ENCODE measurements at regions not wholly inside any gene's neighbourhood (a gene's known extent, or its start where the extent isn't known, plus 50 kb on each side); places are given as distances from the start of the nearest gene placed in this dataset.
"Not testable (repeated sequence)": the region's sequence is repeated elsewhere in the genome, so short reads cannot be mapped to it uniquely, and the experiment has no call there.

GRCh38 chr15:69554279-69554961 is 101.8 kb downstream of the RPLP1 start:
- DNase-seq: no peak

- DNase-seq: no peak
Measured at GRCh38 chr15:69555080-69555479, 102.5 kb downstream of the RPLP1 start.

- DNase-seq: no peak
Measured at GRCh38 chr15:69556344-69556743, 103.7 kb downstream of the RPLP1 start.

- peak; percentile 77 for DNase-seq
Measured at GRCh38 chr15:69557020-69557706, 104.5 kb downstream of the RPLP1 start.

- DNase-seq: peak; percentile 40
Measured at GRCh38 chr15:69557707-69558409, 105.2 kb downstream of the RPLP1 start.

- DNase-seq: no peak
Measured at GRCh38 chr15:69559440-69560190, 107.0 kb downstream of the RPLP1 start.

- DNase-seq: no peak
Measured at GRCh38 chr15:69561071-69561784, 108.6 kb downstream of the RPLP1 start.

GRCh38 chr15:69562116-69562515 is 109.5 kb downstream of the RPLP1 start:
- DNase-seq: no peak

- DNase-seq: no peak
Measured at GRCh38 chr15:69562564-69562963, 109.9 kb downstream of the RPLP1 start.

GRCh38 chr15:69565066-69565655 is 112.5 kb downstream of the RPLP1 start:
- DNase-seq: no peak

- not testable (repeated sequence) for DNase-seq
Measured at GRCh38 chr15:69567238-69567760, 114.7 kb downstream of the RPLP1 start.

- DNase-seq: no peak
Measured at GRCh38 chr15:69568173-69569009, 115.8 kb downstream of the RPLP1 start.

- no peak for DNase-seq
Measured at GRCh38 chr15:69570454-69570853, 117.8 kb downstream of the RPLP1 start.

GRCh38 chr15:69570997-69571396 is 118.4 kb downstream of the RPLP1 start:
- no peak for DNase-seq

GRCh38 chr15:69573278-69573677 is 120.7 kb downstream of the RPLP1 start:
- not testable (repeated sequence) for DNase-seq

GRCh38 chr15:69573815-69574475 is 121.3 kb downstream of the RPLP1 start:
- no peak for DNase-seq

GRCh38 chr15:69574506-69574905 is 121.9 kb downstream of the RPLP1 start:
- DNase-seq: no peak

- no peak for DNase-seq
Measured at GRCh38 chr15:69575387-69575786, 122.8 kb downstream of the RPLP1 start.

GRCh38 chr15:69576035-69576526 is 123.5 kb downstream of the RPLP1 start:
- DNase-seq: peak; percentile 19

GRCh38 chr15:69576948-69577351 is 124.3 kb downstream of the RPLP1 start:
- DNase-seq: peak; percentile 46

All from DMS79 treated with DMSO at 0.1 percent for 48 hours (cell line).